ENCODE measurements at regions not wholly inside any gene's neighbourhood (a gene's known extent, or its start where the extent isn't known, plus 50 kb on each side); places are given as distances from the start of the nearest gene placed in this dataset.
"Not testable (repeated sequence)": the region's sequence is repeated elsewhere in the genome, so short reads cannot be mapped to it uniquely, and the experiment has no call there.

- no peak for DNase-seq (ENCODE audit: low read depth)
Measured at GRCh38 chr1:118564961-118565703, 380.1 kb upstream of the SPAG17 start.

DNA sequence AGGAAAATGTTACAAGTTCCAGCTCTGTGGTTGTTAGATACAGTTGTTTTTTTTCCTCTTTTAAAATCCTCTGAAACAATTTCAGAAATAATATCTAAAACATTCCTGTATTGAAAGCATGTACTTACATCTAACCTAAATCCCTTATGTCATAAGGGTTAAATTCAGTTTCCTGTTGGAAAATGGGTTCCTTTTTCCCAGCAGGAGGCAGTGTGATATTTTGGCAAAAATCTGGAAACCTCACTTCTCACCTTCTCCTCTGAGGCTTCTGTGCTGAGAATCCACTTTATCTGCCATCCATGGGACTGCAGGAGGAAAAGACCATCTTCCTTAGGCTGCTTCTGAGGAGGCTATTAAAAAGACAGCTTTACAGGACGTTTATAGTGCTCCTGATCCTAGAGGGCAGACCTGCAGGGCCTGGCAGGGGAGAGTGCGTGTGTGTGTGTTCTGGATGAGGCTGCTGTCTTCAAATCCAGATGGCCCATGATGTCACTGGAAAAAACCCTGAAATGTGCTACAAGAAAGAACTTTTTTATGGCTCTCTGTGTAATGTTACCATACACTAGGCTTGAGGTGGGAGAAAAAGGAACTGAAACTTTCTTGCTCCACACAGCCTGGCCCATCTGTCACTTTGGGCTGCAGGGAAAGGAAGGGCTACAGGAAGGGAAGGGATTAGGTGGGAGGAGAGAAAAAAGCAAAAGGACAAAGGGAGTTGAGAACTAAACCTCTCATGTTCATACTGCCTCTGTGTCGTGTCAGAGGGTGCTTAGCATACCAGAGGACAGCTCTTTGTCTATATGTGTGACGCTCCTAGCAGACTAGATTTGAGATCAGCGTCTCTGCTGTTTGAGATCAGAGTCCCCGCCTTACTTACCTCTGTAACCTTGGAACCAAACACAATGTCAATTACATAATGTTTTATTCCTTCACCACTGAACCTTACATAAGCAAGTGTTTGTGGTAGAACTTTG, 379.2 kb upstream of the SPAG17 start:
- DNase-seq (ENCODE audit: low read depth): no peak

DNA sequence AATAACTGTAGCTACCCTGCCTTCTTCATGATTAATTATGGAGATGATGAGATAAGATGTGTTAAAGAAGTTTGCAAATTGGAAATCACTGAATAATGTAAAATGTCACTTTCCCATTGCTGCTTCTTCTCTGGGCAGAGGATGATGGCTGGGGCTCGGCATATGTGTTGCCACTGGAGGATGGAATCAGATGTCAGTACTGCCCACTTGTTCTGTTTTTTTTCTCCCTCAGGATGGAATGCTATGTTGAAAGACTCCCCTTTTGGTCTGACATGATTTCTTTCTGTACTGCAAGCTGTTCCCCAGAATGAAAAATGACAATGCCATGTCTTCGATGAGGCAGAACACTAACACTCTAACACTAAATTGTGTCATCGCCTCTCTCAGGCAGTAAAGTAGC, 373.9 kb upstream of the SPAG17 start:
- no peak for DNase-seq (ENCODE audit: low read depth)

- DNase-seq (ENCODE audit: low read depth): no peak
Measured at GRCh38 chr1:118556936-118557335, 371.9 kb upstream of the SPAG17 start.

DNA sequence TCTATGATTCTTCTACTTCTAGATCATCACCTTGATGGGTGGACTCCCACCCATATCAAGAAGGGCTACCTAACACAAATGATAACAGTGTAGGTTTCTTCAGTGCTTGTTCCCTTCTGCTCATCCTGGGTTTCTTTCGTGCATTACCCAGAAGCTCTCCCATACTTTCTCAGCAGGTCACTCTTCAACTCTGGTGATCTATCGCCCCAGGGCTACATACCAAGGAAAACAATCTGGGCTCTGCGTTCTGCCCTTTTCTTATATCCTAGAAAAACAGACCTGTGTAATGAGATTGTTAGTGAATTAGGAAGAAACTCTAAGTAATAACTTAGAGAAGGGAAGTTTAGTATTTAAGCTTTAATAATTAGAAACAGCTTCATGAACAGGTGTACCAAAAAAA, 370.6 kb upstream of the SPAG17 start:
- DNase-seq (ENCODE audit: low read depth): no peak

- no peak for DNase-seq (ENCODE audit: low read depth)
Measured at GRCh38 chr1:118535901-118536300, 350.9 kb upstream of the SPAG17 start.

DNA sequence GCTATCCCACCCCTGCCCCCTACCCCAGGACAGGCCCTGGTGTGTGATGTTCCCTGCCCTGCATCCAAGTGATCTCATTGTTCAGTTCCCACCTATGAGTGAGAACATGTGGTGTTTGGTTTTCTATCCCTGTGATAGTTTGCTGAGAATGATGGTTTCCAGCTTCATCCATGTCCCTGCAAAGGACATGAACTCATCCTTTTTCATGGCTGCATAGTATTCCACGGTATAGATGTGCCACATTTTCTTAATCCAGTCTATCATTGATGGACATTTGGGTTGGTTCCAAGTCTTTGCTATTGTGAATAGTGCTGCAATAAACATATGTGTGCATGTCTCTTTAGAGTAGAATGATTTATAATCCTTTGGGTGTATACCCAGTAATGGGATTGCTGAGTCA, 326.9 kb upstream of the SPAG17 start:
- not testable (repeated sequence) for DNase-seq (ENCODE audit: low read depth)

- DNase-seq (ENCODE audit: low read depth): no peak
Measured at GRCh38 chr1:118504867-118505266, 319.8 kb upstream of the SPAG17 start.

- DNase-seq (ENCODE audit: low read depth): no peak
Measured at GRCh38 chr1:118504221-118504644, 319.2 kb upstream of the SPAG17 start.

DNA sequence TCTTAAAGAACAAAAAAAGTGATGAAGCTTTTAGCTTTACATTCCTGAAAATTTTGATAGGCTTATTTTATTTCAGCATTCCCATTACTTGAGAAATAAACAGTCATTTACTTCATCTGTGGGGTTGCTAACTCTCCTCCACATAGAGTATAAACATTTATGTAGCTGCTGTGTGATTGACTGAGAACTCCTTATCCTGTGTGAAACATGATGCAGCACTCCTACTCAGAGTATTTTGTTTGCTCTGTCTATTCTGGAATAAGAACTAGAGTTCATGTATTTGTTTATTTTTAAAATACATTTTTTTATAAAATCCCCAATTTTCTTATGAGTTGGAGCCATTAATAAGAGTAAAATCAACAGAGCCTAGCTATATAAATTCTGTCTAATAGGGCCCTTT, 318.7 kb upstream of the SPAG17 start:
- DNase-seq (ENCODE audit: low read depth): no peak

DNA sequence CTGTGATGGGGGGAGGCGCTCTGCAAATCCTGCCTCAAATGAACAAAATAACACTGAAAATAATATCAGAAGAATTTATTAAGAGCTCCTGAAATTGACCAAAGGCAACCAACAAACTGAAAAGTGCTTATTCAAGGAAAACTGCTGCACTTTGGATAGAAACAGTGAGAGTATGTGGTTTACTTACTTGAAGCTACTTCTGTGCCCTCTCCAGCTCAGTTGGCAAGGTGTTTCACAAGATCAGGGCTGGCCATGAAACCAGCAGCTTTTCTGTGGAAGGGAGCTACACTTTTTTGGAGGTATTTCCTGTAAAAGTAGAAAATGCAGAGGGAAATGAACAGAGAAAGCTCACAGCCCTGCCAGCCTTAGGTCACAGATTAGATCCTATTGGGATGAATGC, 310.0 kb upstream of the SPAG17 start:
- DNase-seq (ENCODE audit: low read depth): no peak

DNA sequence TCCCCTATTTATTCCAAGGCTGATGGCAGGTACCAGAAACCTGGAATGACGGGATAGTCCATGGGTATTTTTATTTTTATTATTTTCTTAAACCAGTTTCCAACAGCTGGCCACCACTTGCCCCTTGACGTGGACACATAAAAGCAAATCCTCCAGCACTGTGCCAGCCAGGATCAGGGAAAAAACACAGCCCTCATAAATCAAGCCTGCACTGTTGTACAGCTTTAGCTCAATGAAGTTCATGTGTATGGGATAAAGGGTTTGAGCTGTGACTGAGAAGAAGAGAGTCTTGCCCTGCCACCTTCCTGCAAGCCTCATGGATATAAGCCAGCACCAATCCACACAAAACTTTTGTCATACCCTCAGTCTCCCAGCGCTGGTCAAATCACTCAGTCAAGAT, 303.8 kb upstream of the SPAG17 start:
- no peak for DNase-seq (ENCODE audit: low read depth)

- DNase-seq (ENCODE audit: low read depth): no peak
Measured at GRCh38 chr1:118487932-118488331, 302.9 kb upstream of the SPAG17 start.

GRCh38 chr1:118487091-118487490, 302.1 kb upstream of the SPAG17 start:
- no peak for DNase-seq (ENCODE audit: low read depth)

DNA sequence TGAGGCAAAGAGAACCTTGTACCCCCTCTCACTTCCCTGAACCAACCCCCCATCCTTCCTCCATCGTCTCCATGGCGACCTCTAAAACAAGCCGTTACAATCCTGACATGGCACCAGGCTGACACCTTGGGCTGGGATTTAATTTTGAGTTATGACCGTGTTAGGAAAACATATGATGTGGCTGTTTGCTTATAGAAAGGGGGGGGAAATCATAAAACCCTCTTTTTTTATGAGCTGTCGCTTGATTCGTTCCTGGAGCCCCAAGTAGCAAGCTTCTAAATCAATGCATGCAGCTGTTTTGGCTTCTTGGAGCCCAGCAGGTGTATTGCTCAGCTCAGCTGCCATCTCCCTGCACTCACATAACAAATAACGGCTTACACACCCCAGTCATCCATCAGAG, 301.2 kb upstream of the SPAG17 start:
- no peak for DNase-seq (ENCODE audit: low read depth)

DNA sequence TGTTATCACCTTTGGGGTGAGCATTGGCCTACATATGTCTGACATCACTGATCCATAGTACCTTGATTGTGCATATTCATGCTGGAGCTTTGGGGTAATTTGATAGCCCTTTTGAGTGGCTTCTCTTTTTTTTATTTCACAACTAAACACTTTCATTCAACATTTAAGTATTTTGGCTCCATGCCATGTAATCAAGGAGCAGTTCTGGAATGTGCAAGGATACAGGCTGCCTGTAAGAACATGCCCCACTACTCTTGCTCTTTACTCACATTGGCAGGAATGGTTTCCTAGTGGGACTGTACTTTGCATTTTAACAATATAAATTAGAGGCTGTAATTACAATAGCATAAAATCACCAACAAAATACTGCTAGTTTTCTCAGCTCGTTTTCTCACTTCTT, 300.7 kb upstream of the SPAG17 start:
- no peak for DNase-seq (ENCODE audit: low read depth)

- no peak for DNase-seq (ENCODE audit: low read depth)
Measured at GRCh38 chr1:118484893-118485292, 299.9 kb upstream of the SPAG17 start.

DNA sequence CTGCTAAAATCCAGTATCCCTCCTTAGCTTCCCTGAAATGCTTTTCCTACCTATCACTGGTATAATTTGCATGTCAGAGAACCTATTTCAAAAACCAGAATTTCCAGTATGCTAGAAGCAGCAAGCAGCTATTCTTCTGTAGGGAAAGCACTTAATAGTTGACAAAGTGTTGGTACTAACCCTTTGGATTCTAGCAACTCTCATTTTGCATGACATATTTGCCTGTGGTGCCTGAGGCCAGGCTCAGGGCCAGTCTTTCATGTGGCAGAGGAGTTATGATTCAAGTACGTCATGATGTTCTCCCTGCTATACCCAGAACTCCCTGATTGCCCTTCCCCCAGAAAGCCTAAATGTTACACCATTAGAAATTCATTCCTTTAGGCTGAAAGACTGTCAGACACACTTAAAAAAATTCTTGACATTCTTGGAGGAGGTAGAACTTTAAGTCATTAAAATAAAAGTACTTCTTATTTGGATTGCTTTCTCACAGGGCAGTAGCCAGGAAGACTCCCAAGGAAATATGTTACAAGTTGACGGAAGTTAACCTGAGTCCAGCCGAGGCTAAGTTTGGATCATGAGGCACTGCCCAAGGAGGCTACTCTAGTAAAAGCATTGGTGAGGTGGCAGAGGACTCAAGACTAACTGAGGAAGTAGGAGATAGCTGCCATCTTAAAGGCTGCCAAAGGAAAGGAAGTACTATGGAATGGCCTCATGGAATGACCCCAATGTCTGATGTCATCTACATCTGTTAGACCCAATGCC, 298.4 kb upstream of the SPAG17 start:
- DNase-seq (ENCODE audit: low read depth): no peak

- DNase-seq (ENCODE audit: low read depth): no peak
Measured at GRCh38 chr1:118481126-118481525, 296.1 kb upstream of the SPAG17 start.

DNA sequence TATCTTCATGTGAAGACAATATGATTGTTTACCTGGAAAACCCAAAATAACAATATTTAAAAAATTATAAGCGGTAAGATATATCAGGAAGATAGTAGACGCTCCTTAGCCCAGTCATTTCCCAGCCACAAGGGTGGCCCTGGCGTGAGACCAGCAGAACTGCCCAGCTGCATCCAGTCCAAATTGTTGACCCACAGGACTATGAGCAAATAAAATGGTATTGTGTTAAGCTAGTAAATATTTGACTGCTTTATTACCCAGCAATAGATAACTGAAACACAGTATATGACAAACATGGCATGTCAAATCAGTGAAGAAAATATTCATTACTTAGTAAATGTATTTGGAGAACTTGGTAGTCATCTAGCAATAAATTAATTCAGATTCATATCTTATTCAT, 294.3 kb upstream of the SPAG17 start:
- DNase-seq (ENCODE audit: low read depth): no peak

- DNase-seq (ENCODE audit: low read depth): no peak
Measured at GRCh38 chr1:118473825-118474224, 288.8 kb upstream of the SPAG17 start.

DNA sequence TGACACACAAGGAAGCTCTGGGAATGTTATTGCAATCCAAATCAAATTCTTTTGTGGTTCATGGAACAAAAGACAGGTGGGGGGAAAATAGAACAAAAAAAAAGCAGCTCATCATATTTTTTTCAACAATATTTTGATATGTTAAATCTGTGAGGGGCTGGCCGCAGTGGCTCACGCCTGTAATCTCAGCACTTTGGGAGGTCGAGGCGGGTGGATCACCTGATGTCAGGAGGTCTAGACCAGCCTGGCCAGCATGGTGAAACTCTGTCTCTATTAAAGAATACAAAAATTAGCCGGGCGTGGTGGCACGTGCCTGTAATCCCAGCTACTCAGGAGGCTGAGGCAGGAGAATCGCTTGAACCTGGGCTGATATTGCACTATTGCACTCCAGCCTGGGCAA, 279.4 kb upstream of the SPAG17 start:
- DNase-seq (ENCODE audit: low read depth): not testable (repeated sequence)

All from ELR (cell line).